Colonic mucosa (tissue), 4 donors: ENCODE measurements at regions not wholly inside any gene's neighbourhood (a gene's known extent, or its start where the extent isn't known, plus 50 kb on each side); places are given as distances from the start of the nearest gene placed in this dataset.

Experiments
- DNase-seq: peaks from one replicate; pipeline ENCODE4 v3.0.0-alpha.2; 2020
- H3K27ac ChIP-seq: fragments of 200-600 bp; one replicate; pipeline ENCODE4 v1.8.0; 2021
- H3K27me3 ChIP-seq: fragments of 200-600 bp; one replicate; pipeline ENCODE4 v1.8.0; 2021
- H3K36me3 ChIP-seq: fragments of 200-600 bp; one replicate; pipeline ENCODE4 v1.8.0; 2021
- H3K4me1 ChIP-seq: fragments of 200-600 bp; one replicate; pipeline ENCODE4 v1.8.0; 2021; ENCODE audit warnings: mild to moderate bottlenecking
- H3K4me3 ChIP-seq: fragments of 200-600 bp; one replicate; pipeline ENCODE4 v1.8.0; 2021
- H3K9ac ChIP-seq, 2 donors: one replicate each; pipeline ENCODE4 v1.7.0; 2013; ENCODE audit warnings: control low read depth in 2 of 2, low read depth in 2 of 2, low read length in 2 of 2
- H3K9me3 ChIP-seq: fragments of 200-600 bp; one replicate; pipeline ENCODE4 v1.8.0; 2021
- CTCF ChIP-seq: fragments of 200-600 bp; IDR thresholded peaks from one replicate; pipeline ENCODE4 v1.8.0; 2022; ENCODE audit warnings: antibody characterized with exemption, mild to moderate bottlenecking
- intact Hi-C: fragments of 100-400 bp; cut with DNase I; formaldehyde crosslinking; loops from one replicate; pipeline ENCODE4 v1.14.1; 2022
- donor health status: healthy.
- donor health status: DM: no; HTN: no; CAD: no.
- donor health status: DM: no; HTN: no; CAD: no.

GRCh38 chr6:9938801-9939200 is 476.1 kb downstream of the TFAP2A start:
- Histone ChIP-seq H3K27ac (no peak overlapping the region), H3K36me3 (no peaks in the 10 kb centered on the region), H3K27me3 (no peaks in the 10 kb centered on the region), H3K9ac (no peak overlapping the region), H3K4me3 (no peak overlapping the region), H3K4me1 (no peaks in the 10 kb centered on the region), H3K9me3 (no peaks in the 10 kb centered on the region)
- no peak for TF ChIP-seq CTCF
- intact Hi-C loops, result no loop called here
- no peak for DNase-seq

- DNase-seq, result no peak
- Histone ChIP-seq H3K27ac (no peak overlapping the region), H3K4me3 (no peak overlapping the region), H3K27me3 (no peaks in the 10 kb centered on the region), H3K36me3 (no peaks in the 10 kb centered on the region), H3K9me3 (no peaks in the 10 kb centered on the region), H3K9ac (no peak overlapping the region), H3K4me1 (no peaks in the 10 kb centered on the region)
- no peak for TF ChIP-seq CTCF
- intact Hi-C loops, result no loop called here
Observed at GRCh38 chr6:9937031-9937763, 477.7 kb downstream of the TFAP2A start.

GRCh38 chr6:9936551-9936950 is 478.3 kb downstream of the TFAP2A start:
- Histone ChIP-seq H3K9ac (no peak overlapping the region), H3K27me3 (no peaks in the 10 kb centered on the region), H3K9me3 (no peaks in the 10 kb centered on the region), H3K27ac (no peak overlapping the region), H3K4me1 (no peaks in the 10 kb centered on the region), H3K4me3 (no peak overlapping the region), H3K36me3 (no peaks in the 10 kb centered on the region)
- intact Hi-C loops, result no loop called here
- no peak for TF ChIP-seq CTCF
- DNase-seq, result no peak

GRCh38 chr6:9933677-9934076 is 481.2 kb downstream of the TFAP2A start:
- DNase-seq, result no peak
- H3K27me3 ChIP-seq, result no peaks in the 10 kb centered on the region
- H3K36me3 ChIP-seq, result no peaks in the 10 kb centered on the region
- no peak for TF ChIP-seq CTCF
- H3K9me3 ChIP-seq, result no peaks in the 10 kb centered on the region
- no peak overlapping the region for H3K4me3 ChIP-seq
- H3K4me1 ChIP-seq, result no peaks in the 10 kb centered on the region
- H3K9ac ChIP-seq, result no peak overlapping the region
- no peak overlapping the region for H3K27ac ChIP-seq
- intact Hi-C loops, result no loop called here

- H3K9ac ChIP-seq, result no peak overlapping the region
- no peak for TF ChIP-seq CTCF
- H3K27ac ChIP-seq, result no peak overlapping the region
- DNase-seq, result no peak
- no peaks in the 10 kb centered on the region for H3K36me3 ChIP-seq
- no peaks in the 10 kb centered on the region for H3K4me1 ChIP-seq
- intact Hi-C loops, result no loop called here
- no peak overlapping the region for H3K4me3 ChIP-seq
- H3K9me3 ChIP-seq, result no peaks in the 10 kb centered on the region
- no peaks in the 10 kb centered on the region for H3K27me3 ChIP-seq
Observed at GRCh38 chr6:9927275-9927674, 487.6 kb downstream of the TFAP2A start.
